Smooth muscle cell (in vitro differentiated cells): ENCODE measurements at regions not wholly inside any gene's neighbourhood (a gene's known extent, or its start where the extent isn't known, plus 50 kb on each side); places are given as distances from the start of the nearest gene placed in this dataset.
A peak's percentile ranks its signal among the peaks of the same experiment; 100 is the strongest.

Experiments
- DNase-seq: peaks from one replicate; lab custom pipeline; 2025; ENCODE audit not compliant: unreplicated experiment; lab: John Stamatoyannopoulos, UW
- H2AFZ ChIP-seq: fragments of 200-600 bp; sonication (generic); 2 replicates; pipeline ENCODE4 v1.6.0; 2016; ENCODE audit warnings: antibody characterized with exemption, low read depth, mild to moderate bottlenecking
- H3F3A ChIP-seq: fragments of 200-600 bp; sonication (generic); 2 replicates; pipeline ENCODE4 v1.6.0; 2017; ENCODE audit warnings: antibody characterized with exemption, low read depth
- H3K27ac ChIP-seq: fragments of 200-600 bp; sonication (generic); 2 replicates; pipeline ENCODE4 v1.5.1; 2016; ENCODE audit warnings: low read depth, mild to moderate bottlenecking
- H3K27me3 ChIP-seq: fragments of 200-600 bp; sonication (generic); 2 replicates; pipeline ENCODE4 v1.6.1; 2016; ENCODE audit warnings: low read depth, mild to moderate bottlenecking
- H3K36me3 ChIP-seq: fragments of 200-600 bp; sonication (generic); 2 replicates; pipeline ENCODE4 v1.5.1; 2016; ENCODE audit warnings: low read depth
- H3K4me1 ChIP-seq: fragments of 200-600 bp; sonication (generic); 2 replicates; pipeline ENCODE4 v1.5.1; 2016; ENCODE audit warnings: low read depth
- H3K4me2 ChIP-seq: fragments of 200-600 bp; sonication (generic); 2 replicates; pipeline ENCODE4 v1.6.0; 2016; ENCODE audit warnings: mild to moderate bottlenecking
- H3K4me3 ChIP-seq: fragments of 200-600 bp; sonication (generic); 2 replicates; pipeline ENCODE4 v1.5.1; 2016; ENCODE audit warnings: mild to moderate bottlenecking
- H3K79me2 ChIP-seq: fragments of 200-600 bp; sonication (generic); 2 replicates; pipeline ENCODE4 v1.6.0; 2016; ENCODE audit warnings: low read depth, mild to moderate bottlenecking
- H3K9ac ChIP-seq: fragments of 200-600 bp; sonication (generic); 2 replicates; pipeline ENCODE4 v1.6.0; 2016; ENCODE audit warnings: low read depth
- H3K9me3 ChIP-seq: fragments of 200-600 bp; sonication (generic); replicated peaks from 2 replicates; pipeline ENCODE4 v1.5.1; 2016; ENCODE audit warnings: low read depth
- H4K20me1 ChIP-seq: fragments of 200-600 bp; sonication (generic); 2 replicates; pipeline ENCODE4 v1.6.0; 2016; ENCODE audit warnings: low read depth
- CTCF ChIP-seq: fragments of 200-600 bp; sonication (generic); IDR thresholded peaks from 2 replicates; pipeline ENCODE4 v1.5.1; 2017; ENCODE audit warnings: borderline replicate concordance, mild to moderate bottlenecking, antibody characterized with exemption; ENCODE audit not compliant: insufficient read depth, poor library complexity, severe bottlenecking
- WGBS: methylation state at CpG from one replicate; pipeline ENCODE4 v1.1.7; 2016; ENCODE audit warnings: low lambda C conversion rate; 5-methylcytosine and 5-hydroxymethylcytosine counted together

- peak overlapping the region; percentile 43 for H2AFZ ChIP-seq
- H3K27ac ChIP-seq, result peak overlapping the region; percentile 76
Measured at GRCh38 chr2:195521589-195521988, 135.4 kb upstream of the SLC39A10 start.

GRCh38 chr2:195520671-195521155 is 136.3 kb upstream of the SLC39A10 start:
- peak overlapping the region; percentile 76 for H3K27ac ChIP-seq
- peak overlapping the region; percentile 57 for H3K4me2 ChIP-seq
- no peaks in the 10 kb centered on the region for H4K20me1 ChIP-seq
- H2AFZ ChIP-seq, result peak overlapping the region; percentile 43
- H3K9me3 ChIP-seq, result no peaks in the 10 kb centered on the region
- no peak overlapping the region for H3K9ac ChIP-seq
- no peak for DNase-seq
- H3K4me3 ChIP-seq, result no peak overlapping the region
- WGBS, result 16% methylated on average over 5 of the region's 5 CpGs
- H3K36me3 ChIP-seq, result no peaks in the 10 kb centered on the region
- H3K4me1 ChIP-seq, result no peaks in the 10 kb centered on the region
- TF ChIP-seq CTCF, result no peak
- H3F3A ChIP-seq, result no peaks in the 10 kb centered on the region
- no peaks in the 10 kb centered on the region for H3K79me2 ChIP-seq
- H3K27me3 ChIP-seq, result no peaks in the 10 kb centered on the region

More at GRCh38 chr2:195521589-195521988, 135.4 kb upstream of the SLC39A10 start:
- WGBS, result 75% methylated on average over 3 of the region's 3 CpGs
- H3K36me3 ChIP-seq, result no peaks in the 10 kb centered on the region
- TF ChIP-seq CTCF, result no peak
- no peaks in the 10 kb centered on the region for H3K9me3 ChIP-seq
- no peak overlapping the region for H3K4me2 ChIP-seq
- no peaks in the 10 kb centered on the region for H3K4me1 ChIP-seq
- DNase-seq, result no peak
- no peaks in the 10 kb centered on the region for H4K20me1 ChIP-seq
- no peaks in the 10 kb centered on the region for H3K27me3 ChIP-seq
- no peaks in the 10 kb centered on the region for H3F3A ChIP-seq
- H3K4me3 ChIP-seq, result no peak overlapping the region
- no peaks in the 10 kb centered on the region for H3K79me2 ChIP-seq
- H3K9ac ChIP-seq, result no peak overlapping the region

- TF ChIP-seq CTCF, result no peak
- Histone ChIP-seq H4K20me1 (no peaks in the 10 kb centered on the region), H3K27me3 (no peaks in the 10 kb centered on the region), H3K27ac (no peak overlapping the region), H3K4me1 (no peaks in the 10 kb centered on the region), H3F3A (no peaks in the 10 kb centered on the region), H3K9ac (no peak overlapping the region), H3K4me2 (no peak overlapping the region), H3K79me2 (no peaks in the 10 kb centered on the region), H3K4me3 (no peak overlapping the region), H3K9me3 (no peaks in the 10 kb centered on the region), H3K36me3 (no peaks in the 10 kb centered on the region), H2AFZ (no peak overlapping the region)
- 95% methylated on average over 24 of the region's 24 CpGs for WGBS
- DNase-seq, result no peak
Measured at GRCh38 chr2:195515551-195515950, 141.5 kb upstream of the SLC39A10 start.

- WGBS, result 76% methylated on average over 2 of the region's 2 CpGs
- no peak overlapping the region for H3K27ac ChIP-seq
- H3F3A ChIP-seq, result no peaks in the 10 kb centered on the region
- no peaks in the 10 kb centered on the region for H4K20me1 ChIP-seq
- H3K9ac ChIP-seq, result no peak overlapping the region
- no peaks in the 10 kb centered on the region for H3K36me3 ChIP-seq
- no peaks in the 10 kb centered on the region for H3K79me2 ChIP-seq
- TF ChIP-seq CTCF, result no peak
- no peak overlapping the region for H2AFZ ChIP-seq
- H3K4me3 ChIP-seq, result no peak overlapping the region
- no peaks in the 10 kb centered on the region for H3K27me3 ChIP-seq
- H3K4me1 ChIP-seq, result no peaks in the 10 kb centered on the region
- H3K4me2 ChIP-seq, result no peak overlapping the region
- H3K9me3 ChIP-seq, result no peaks in the 10 kb centered on the region
- DNase-seq, result no peak
Measured at GRCh38 chr2:195514365-195514764, 142.7 kb upstream of the SLC39A10 start.
